ENCODE measurements at regions not wholly inside any gene's neighbourhood (a gene's known extent, or its start where the extent isn't known, plus 50 kb on each side); places are given as distances from the start of the nearest gene placed in this dataset.

DNA sequence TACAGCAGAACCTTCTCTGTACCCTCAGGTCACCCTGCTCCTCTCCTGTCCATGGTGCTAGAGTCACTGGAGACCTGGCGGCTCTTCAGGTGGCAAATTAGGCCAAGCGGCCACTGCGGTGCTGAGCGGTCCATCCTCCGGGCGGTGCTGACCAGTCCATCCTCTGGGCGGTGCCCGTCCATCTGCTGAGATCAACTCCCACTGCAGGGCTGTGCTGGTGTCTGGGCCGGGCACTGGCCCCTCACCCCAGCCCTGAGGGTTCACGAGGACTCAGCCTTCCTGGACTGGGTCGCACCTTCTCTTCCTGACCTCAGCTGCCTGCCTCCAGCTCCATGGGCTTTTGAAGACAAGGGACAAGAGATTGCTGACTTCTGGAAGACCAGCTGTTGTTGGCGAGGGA lies 782.9 kb downstream of the BRD1 start:
- H3K36me3 ChIP-seq: no peaks in the 10 kb centered on the region
- TF ChIP-seq EP300 (IDR thresholded peaks at IDR 0.05) (no peak), CTCF (IDR thresholded peaks at IDR 0.05) (no peak), POLR2A (IDR thresholded peaks at IDR 0.05) (no peak)
- H3K4me1 ChIP-seq (ENCODE audit: insufficient read depth): no peaks in the 10 kb centered on the region
- H3K27ac ChIP-seq: no peak overlapping the region
- intact Hi-C loops (cut with DNase I): no loop called here
- DNase-seq: no peak
- no peaks in the 10 kb centered on the region for H3K27me3 ChIP-seq
- no peaks in the 10 kb centered on the region for H3K9me3 ChIP-seq
- WGBS, 3 donors: 83 to 88% (median 84%) methylated on average over 11 to 12 of the region's 12 CpGs
- H3K4me3 ChIP-seq: no peak overlapping the region

DNA sequence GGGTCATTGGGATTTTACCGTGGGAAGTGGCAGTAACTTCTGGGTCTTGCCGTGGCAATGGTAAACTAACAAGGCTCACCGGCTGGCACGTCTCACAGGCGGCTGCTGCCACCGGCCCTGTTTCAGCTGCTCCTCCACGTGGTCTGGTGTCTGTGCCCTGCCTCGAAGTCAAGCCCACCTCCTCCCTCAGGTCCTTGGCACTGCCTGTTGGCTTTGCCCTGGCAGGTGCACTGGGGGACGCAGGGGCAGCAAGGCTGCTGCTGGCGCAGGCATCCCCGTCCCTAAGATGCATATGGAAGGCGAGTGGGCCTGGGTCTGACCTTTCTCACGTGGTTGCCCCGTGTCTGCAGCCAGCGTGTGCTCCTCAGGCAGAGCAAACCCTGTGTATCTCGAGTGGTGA lies 783.6 kb downstream of the BRD1 start:
- Histone ChIP-seq H3K36me3 (no peaks in the 10 kb centered on the region), H3K27me3 (no peaks in the 10 kb centered on the region), H3K4me3 (no peak overlapping the region), H3K27ac (no peak overlapping the region), H3K4me1 (ENCODE audit: insufficient read depth) (no peaks in the 10 kb centered on the region), H3K9me3 (no peaks in the 10 kb centered on the region)
- WGBS, 3 donors: 77 to 83% (median 77%) methylated on average over 16 of the region's 16 CpGs
- intact Hi-C loops (cut with DNase I): no loop called here
- no peak for DNase-seq
- no peak for TF ChIP-seq EP300 (IDR thresholded peaks at IDR 0.05)
- TF ChIP-seq CTCF (IDR thresholded peaks at IDR 0.05): no peak
- TF ChIP-seq POLR2A (IDR thresholded peaks at IDR 0.05): no peak

- intact Hi-C loops (cut with DNase I): no loop called here
- Histone ChIP-seq H3K4me1 (ENCODE audit: insufficient read depth) (no peaks in the 10 kb centered on the region), H3K9me3 (no peaks in the 10 kb centered on the region), H3K27ac (no peak overlapping the region), H3K27me3 (no peaks in the 10 kb centered on the region), H3K4me3 (no peak overlapping the region), H3K36me3 (no peaks in the 10 kb centered on the region)
- 74 to 75% (median 74%) methylated on average over 28 of the region's 28 CpGs for WGBS, 3 donors
- DNase-seq: no peak
- TF ChIP-seq POLR2A (IDR thresholded peaks at IDR 0.05) (no peak), CTCF (IDR thresholded peaks at IDR 0.05) (no peak), EP300 (IDR thresholded peaks at IDR 0.05) (no peak)
Observed at GRCh38 chr22:49042877-49043859, 784.5 kb downstream of the BRD1 start.

DNA sequence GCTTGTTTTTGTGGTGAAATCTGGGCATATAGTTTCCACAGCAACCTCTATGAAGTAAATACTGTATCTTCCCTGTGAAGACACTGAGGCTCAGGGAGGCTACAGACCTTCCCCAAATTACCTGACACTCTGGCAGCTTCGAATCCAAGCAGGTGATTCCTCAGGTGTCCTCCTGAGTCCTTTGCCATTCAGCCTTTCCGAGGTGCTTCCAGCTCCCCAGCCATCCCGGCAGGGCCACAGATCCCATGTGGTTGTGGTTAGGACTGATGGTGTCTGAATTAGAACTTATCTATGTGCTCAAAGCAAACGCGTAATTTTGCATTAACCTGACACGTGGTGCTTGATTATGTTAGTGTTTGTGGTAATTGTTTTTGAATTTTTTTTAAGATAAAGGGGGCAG lies 785.6 kb downstream of the BRD1 start:
- H3K9me3 ChIP-seq: no peaks in the 10 kb centered on the region
- WGBS, 3 donors: 54 to 79% (median 55%) methylated on average over 6 of the region's 6 CpGs
- no peaks in the 10 kb centered on the region for H3K4me1 ChIP-seq (ENCODE audit: insufficient read depth)
- H3K36me3 ChIP-seq: no peaks in the 10 kb centered on the region
- TF ChIP-seq POLR2A (IDR thresholded peaks at IDR 0.05) (no peak), CTCF (IDR thresholded peaks at IDR 0.05) (no peak), EP300 (IDR thresholded peaks at IDR 0.05) (no peak)
- intact Hi-C loops (cut with DNase I): no loop called here
- no peak for DNase-seq
- no peaks in the 10 kb centered on the region for H3K27me3 ChIP-seq
- H3K4me3 ChIP-seq: no peak overlapping the region
- no peak overlapping the region for H3K27ac ChIP-seq
